Natural killer cell (primary cell): ENCODE measurements at regions not wholly inside any gene's neighbourhood (a gene's known extent, or its start where the extent isn't known, plus 50 kb on each side); places are given as distances from the start of the nearest gene placed in this dataset.

Experiments used
- ATAC-seq, 3 donors: fragments of 150-1000 bp in 2 of 3; fragments of 200-7000 bp in 1 of 3; cut with Tn5 transposase; 1 replicate in 1 of 3; 2 replicates in 2 of 3; pipeline ENCODE4 v1.10.0; 2021; ENCODE audit warnings: mild to moderate bottlenecking in 2 of 3, moderate library complexity in 2 of 3
- DNase-seq, 2 donors: peaks; one replicate each; pipeline versions ENCODE4 v3.0.0 to v3.0.0-alpha.2; 2013 to 2021; ENCODE audit warnings: mixed read lengths in 1 of 2
- H3K27ac ChIP-seq: one replicate; pipeline ENCODE4 v1.5.1; 2013; ENCODE audit warnings: mild to moderate bottlenecking, low read length
- H3K27me3 ChIP-seq: one replicate; pipeline ENCODE4 v1.6.1; 2013; ENCODE audit warnings: low read length; ENCODE audit not compliant: control insufficient read depth, insufficient read depth
- H3K36me3 ChIP-seq: one replicate; pipeline ENCODE4 v1.6.1; 2013; ENCODE audit warnings: low read length; ENCODE audit not compliant: control insufficient read depth, insufficient read depth
- H3K4me1 ChIP-seq: one replicate; pipeline ENCODE4 v1.6.1; 2013; ENCODE audit warnings: low read length; ENCODE audit not compliant: control insufficient read depth, insufficient read depth
- H3K4me3 ChIP-seq: one replicate; pipeline ENCODE4 v1.5.1; 2013; ENCODE audit warnings: low read length
- H3K9me3 ChIP-seq: one replicate; pipeline ENCODE4 v1.6.1; 2013; ENCODE audit warnings: low read length; ENCODE audit not compliant: control insufficient read depth, insufficient read depth
- H3K27ac Mint-ChIP-seq, 2 donors: one replicate each; pipeline ENCODE4 v1.8.0; 2022; ENCODE audit warnings: mild to moderate bottlenecking in 2 of 2, mixed read lengths in 2 of 2, moderate library complexity in 1 of 2
- H3K27me3 Mint-ChIP-seq, 2 donors: one replicate each; pipeline ENCODE4 v1.8.0; 2022; ENCODE audit warnings: low read depth in 2 of 2, mixed read lengths in 2 of 2
- H3K36me3 Mint-ChIP-seq: one replicate; pipeline ENCODE4 v1.8.0; 2022; ENCODE audit warnings: mixed read lengths
- H3K4me1 Mint-ChIP-seq, 2 donors: one replicate each; pipeline ENCODE4 v1.8.0; 2022; ENCODE audit warnings: mixed read lengths in 2 of 2
- H3K4me3 Mint-ChIP-seq: one replicate; pipeline ENCODE4 v1.8.0; 2022; ENCODE audit warnings: mild to moderate bottlenecking, moderate library complexity, mixed read lengths
- H3K9me3 Mint-ChIP-seq, 2 donors: one replicate each; pipeline ENCODE4 v1.8.0; 2022; ENCODE audit warnings: mixed read lengths in 2 of 2
- whole genome bisulfite sequencing: methylation state at CpG from one replicate; pipeline ENCODE4 v1.1.7; 2013; ENCODE audit warnings: missing lambda C conversion rate; ENCODE audit not compliant: insufficient coverage; 5-methylcytosine and 5-hydroxymethylcytosine counted together
- intact Hi-C: fragments of 100-400 bp; cut with micrococcal nuclease; formaldehyde crosslinking; loops from one replicate; pipeline ENCODE4 v1.14.2; 2022
- TF ChIP-seq, protein P1 (sequence below): fragments of 200-600 bp; IDR thresholded peaks from one replicate; pipeline ENCODE4 v1.8.0; 2022; ENCODE audit warnings: antibody characterized with exemption

DNA sequence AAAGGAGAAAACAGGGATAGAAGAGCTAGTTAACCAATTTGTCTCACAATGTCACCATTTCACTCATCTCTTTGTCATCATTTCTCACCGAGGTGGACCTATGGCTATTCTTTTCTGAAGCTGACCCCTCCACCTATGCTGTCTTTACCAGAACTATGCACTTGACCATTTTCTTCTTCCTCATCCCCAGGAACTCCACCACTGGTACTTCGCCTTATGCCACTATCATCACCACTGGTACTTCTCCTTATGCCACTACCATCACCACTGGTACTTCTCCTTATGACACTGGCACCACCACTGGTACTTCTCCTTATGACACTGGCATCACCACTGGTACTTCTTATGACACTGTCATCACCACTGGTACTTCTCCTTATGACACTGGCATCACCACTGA is 745.8 kb upstream of the CHAC2 start:
- Histone ChIP-seq H3K27ac (no peak overlapping the region), H3K27me3 (no peaks in the 10 kb centered on the region), H3K4me1 (no peaks in the 10 kb centered on the region), H3K36me3 (no peaks in the 10 kb centered on the region), H3K4me3 (no peak overlapping the region), H3K9me3 (no peaks in the 10 kb centered on the region)
- Mint-ChIP-seq H3K4me3 (no peak overlapping the region), H3K36me3 (no peaks in the 10 kb centered on the region), H3K27ac (no peak overlapping the region), H3K9me3 (peaks cover 13 to 14% of the 10 kb centered on the region in 2 donors), H3K4me1 (no peaks in the 10 kb centered on the region), H3K27me3 (no peaks in the 10 kb centered on the region)
- 89% methylated on average over 2 of the region's 2 CpGs for WGBS
- ATAC-seq (no peak), DNase-seq (no peak)
- intact Hi-C loops, result no loop called here
- TF ChIP-seq, protein P1, sequence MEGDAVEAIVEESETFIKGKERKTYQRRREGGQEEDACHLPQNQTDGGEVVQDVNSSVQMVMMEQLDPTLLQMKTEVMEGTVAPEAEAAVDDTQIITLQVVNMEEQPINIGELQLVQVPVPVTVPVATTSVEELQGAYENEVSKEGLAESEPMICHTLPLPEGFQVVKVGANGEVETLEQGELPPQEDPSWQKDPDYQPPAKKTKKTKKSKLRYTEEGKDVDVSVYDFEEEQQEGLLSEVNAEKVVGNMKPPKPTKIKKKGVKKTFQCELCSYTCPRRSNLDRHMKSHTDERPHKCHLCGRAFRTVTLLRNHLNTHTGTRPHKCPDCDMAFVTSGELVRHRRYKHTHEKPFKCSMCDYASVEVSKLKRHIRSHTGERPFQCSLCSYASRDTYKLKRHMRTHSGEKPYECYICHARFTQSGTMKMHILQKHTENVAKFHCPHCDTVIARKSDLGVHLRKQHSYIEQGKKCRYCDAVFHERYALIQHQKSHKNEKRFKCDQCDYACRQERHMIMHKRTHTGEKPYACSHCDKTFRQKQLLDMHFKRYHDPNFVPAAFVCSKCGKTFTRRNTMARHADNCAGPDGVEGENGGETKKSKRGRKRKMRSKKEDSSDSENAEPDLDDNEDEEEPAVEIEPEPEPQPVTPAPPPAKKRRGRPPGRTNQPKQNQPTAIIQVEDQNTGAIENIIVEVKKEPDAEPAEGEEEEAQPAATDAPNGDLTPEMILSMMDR, result no peak

DNA sequence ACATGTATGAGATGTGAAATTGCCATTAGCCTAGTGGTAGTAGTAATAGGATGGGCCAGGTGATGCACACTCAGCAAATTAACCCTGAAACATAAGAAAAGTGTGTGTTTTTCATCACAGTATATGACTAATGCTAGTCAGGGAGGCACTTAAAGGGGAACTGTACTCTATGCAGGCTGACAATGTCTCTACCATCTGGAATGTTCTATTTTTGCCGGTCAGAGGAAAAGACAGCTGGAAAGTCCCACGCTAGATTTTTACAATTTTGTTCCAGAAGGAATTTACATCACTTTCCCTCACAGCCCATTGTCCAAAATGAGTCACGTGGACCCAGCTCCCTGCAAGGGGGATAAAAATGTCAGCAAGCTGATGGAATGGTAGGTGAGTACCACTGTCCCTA is 746.3 kb upstream of the CHAC2 start:
- Histone ChIP-seq H3K9me3 (no peaks in the 10 kb centered on the region), H3K27me3 (no peaks in the 10 kb centered on the region), H3K4me3 (no peak overlapping the region), H3K36me3 (no peaks in the 10 kb centered on the region), H3K4me1 (no peaks in the 10 kb centered on the region), H3K27ac (no peak overlapping the region)
- Mint-ChIP-seq H3K27ac (no peak overlapping the region), H3K4me3 (no peak overlapping the region), H3K36me3 (no peaks in the 10 kb centered on the region), H3K4me1 (no peaks in the 10 kb centered on the region), H3K9me3 (peaks cover 13% of the 10 kb centered on the region in 2 donors), H3K27me3 (no peaks in the 10 kb centered on the region)
- DNase-seq, result no peak
- TF ChIP-seq, protein P1, result no peak
- 100% methylated on average over 1 of the region's 3 CpGs for WGBS
- no peak for ATAC-seq
- intact Hi-C loops, result no loop called here

DNA sequence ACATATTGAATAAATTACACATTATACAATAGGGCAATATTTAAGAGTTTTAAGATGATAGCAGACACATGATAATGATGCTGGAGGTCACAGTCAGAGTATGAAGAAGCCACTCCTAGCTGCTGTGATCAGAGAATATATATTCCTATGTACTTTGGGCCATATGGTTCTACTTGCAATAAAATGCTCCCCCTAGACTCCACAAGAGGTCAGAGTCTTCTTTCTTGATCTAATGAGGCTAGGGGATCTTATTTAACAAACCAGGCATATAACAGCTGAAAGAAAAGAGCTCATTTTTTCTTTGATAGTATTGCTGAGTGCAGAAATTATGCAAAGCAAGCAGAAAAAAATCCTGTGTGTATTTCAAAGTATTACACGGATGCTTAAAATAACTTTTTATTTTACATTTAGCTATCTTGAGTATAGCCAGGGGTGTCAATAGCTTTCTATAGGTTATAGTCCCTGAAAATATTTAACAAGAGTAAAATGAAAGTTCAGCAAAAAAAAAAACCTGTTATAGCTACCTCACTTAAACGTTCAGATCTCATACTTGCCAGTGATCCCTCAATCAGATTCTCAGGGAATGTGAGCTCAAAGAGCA is 748.7 kb upstream of the CHAC2 start:
- TF ChIP-seq, protein P1, result no peak
- Histone ChIP-seq H3K36me3 (no peaks in the 10 kb centered on the region), H3K4me1 (no peaks in the 10 kb centered on the region), H3K4me3 (no peak overlapping the region), H3K9me3 (no peaks in the 10 kb centered on the region), H3K27ac (no peak overlapping the region), H3K27me3 (no peaks in the 10 kb centered on the region)
- WGBS, result 60% methylated on average over 1 of the region's 2 CpGs
- intact Hi-C loops, result no loop called here
- H3K27me3 Mint-ChIP-seq, result no peaks in the 10 kb centered on the region
- ATAC-seq (no peak), DNase-seq (no peak)
- no peaks in the 10 kb centered on the region for H3K36me3 Mint-ChIP-seq
- H3K4me1 Mint-ChIP-seq, result no peaks in the 10 kb centered on the region
- no peak overlapping the region for H3K4me3 Mint-ChIP-seq
- H3K9me3 Mint-ChIP-seq, result peaks cover 10 to 13% of the 10 kb centered on the region in 2 donors
- H3K27ac Mint-ChIP-seq, result no peak overlapping the region

DNA sequence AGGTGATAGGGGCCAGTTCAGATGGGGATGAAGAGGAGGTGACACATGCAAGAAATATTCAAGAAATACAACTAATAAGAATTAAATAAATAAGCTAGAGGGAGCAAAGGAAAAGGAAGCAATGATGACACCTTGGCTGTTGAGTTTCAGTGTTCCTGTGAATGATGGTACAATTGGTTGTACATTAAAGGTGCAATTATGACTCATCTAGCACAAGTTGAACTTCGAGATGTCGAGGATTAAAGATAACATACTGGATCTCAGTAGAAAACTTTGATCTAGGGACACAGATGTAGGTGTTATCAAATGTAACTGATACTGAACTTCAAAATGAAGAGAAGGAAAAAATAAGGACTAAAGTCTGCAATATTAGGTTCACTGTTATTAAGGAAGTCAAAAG is 760.6 kb upstream of the CHAC2 start:
- intact Hi-C loops, result no loop called here
- DNase-seq (no peak), ATAC-seq (no peak)
- H3K36me3 ChIP-seq, result no peaks in the 10 kb centered on the region
- no peaks in the 10 kb centered on the region for H3K36me3 Mint-ChIP-seq
- no peaks in the 10 kb centered on the region for H3K4me1 ChIP-seq
- 74% methylated on average over 2 of the region's 2 CpGs for WGBS
- no peak overlapping the region for H3K27ac ChIP-seq
- H3K4me3 ChIP-seq, result no peak overlapping the region
- no peaks in the 10 kb centered on the region for H3K4me1 Mint-ChIP-seq
- no peaks in the 10 kb centered on the region for H3K27me3 ChIP-seq
- peaks cover 18 to 20% of the 10 kb centered on the region in 2 donors for H3K9me3 Mint-ChIP-seq
- TF ChIP-seq, protein P1, result no peak
- no peaks in the 10 kb centered on the region for H3K27me3 Mint-ChIP-seq
- no peaks in the 10 kb centered on the region for H3K9me3 ChIP-seq
- no peak overlapping the region for H3K4me3 Mint-ChIP-seq
- H3K27ac Mint-ChIP-seq, result no peak overlapping the region
